GM19043 (cell line): ENCODE measurements at regions not wholly inside any gene's neighbourhood (a gene's known extent, or its start where the extent isn't known, plus 50 kb on each side); places are given as distances from the start of the nearest gene placed in this dataset.
"Not testable (repeated sequence)": the region's sequence is repeated elsewhere in the genome, so short reads cannot be mapped to it uniquely, and the experiment has no call there.

ENCODE experiments used
- ATAC-seq: cut with Tn5 transposase; IDR thresholded peaks from one replicate; pipeline ENCODE4 v1.9.1; 2021; ENCODE audit warnings: low read depth; ENCODE audit not compliant: unreplicated experiment

- ATAC-seq: not testable (repeated sequence)
These were observed 199.1 kb upstream of the TRPC7 start for GRCh38 chr5:136564431-136564830.

- no peak for ATAC-seq
These were observed 198.1 kb upstream of the TRPC7 start for GRCh38 chr5:136563489-136563888.

GRCh38 chr5:136560126-136560525, 194.8 kb upstream of the TRPC7 start:
- no peak for ATAC-seq

GRCh38 chr5:136559651-136560050, 194.3 kb upstream of the TRPC7 start:
- ATAC-seq: no peak

GRCh38 chr5:136547096-136547495, 181.8 kb upstream of the TRPC7 start:
- ATAC-seq: not testable (repeated sequence)

- not testable (repeated sequence) for ATAC-seq
These were observed 181.1 kb upstream of the TRPC7 start for GRCh38 chr5:136546441-136546840.

- not testable (repeated sequence) for ATAC-seq
These were observed 179.7 kb upstream of the TRPC7 start for GRCh38 chr5:136545031-136545430.

- ATAC-seq: no peak
These were observed 173.2 kb upstream of the TRPC7 start for GRCh38 chr5:136538534-136538933.

GRCh38 chr5:136529081-136529480, 163.7 kb upstream of the TRPC7 start:
- ATAC-seq: no peak

- ATAC-seq: no peak
These were observed 163.2 kb upstream of the TRPC7 start for GRCh38 chr5:136528481-136529030.

- no peak for ATAC-seq
These were observed 162.0 kb upstream of the TRPC7 start for GRCh38 chr5:136527311-136527710.

- no peak for ATAC-seq
These were observed 161.4 kb upstream of the TRPC7 start for GRCh38 chr5:136526791-136527190.

- ATAC-seq: no peak
These were observed 160.7 kb upstream of the TRPC7 start for GRCh38 chr5:136526021-136526420.

- ATAC-seq: no peak
These were observed 160.3 kb upstream of the TRPC7 start for GRCh38 chr5:136525597-136525996.

GRCh38 chr5:136522217-136522956, 157.0 kb upstream of the TRPC7 start:
- no peak for ATAC-seq

GRCh38 chr5:136521696-136522095, 156.4 kb upstream of the TRPC7 start:
- ATAC-seq: no peak

GRCh38 chr5:136518814-136519213, 153.5 kb upstream of the TRPC7 start:
- no peak for ATAC-seq

GRCh38 chr5:136518174-136518573, 152.8 kb upstream of the TRPC7 start:
- ATAC-seq: no peak

GRCh38 chr5:136517755-136518154, 152.4 kb upstream of the TRPC7 start:
- ATAC-seq: no peak

- ATAC-seq: no peak
These were observed 151.3 kb upstream of the TRPC7 start for GRCh38 chr5:136516637-136517036.

- ATAC-seq: no peak
These were observed 148.1 kb upstream of the TRPC7 start for GRCh38 chr5:136513430-136513829.

GRCh38 chr5:136511046-136511445, 145.7 kb upstream of the TRPC7 start:
- ATAC-seq: no peak
